Calu3 (cell line): ENCODE measurements at regions not wholly inside any gene's neighbourhood (a gene's known extent, or its start where the extent isn't known, plus 50 kb on each side); places are given as distances from the start of the nearest gene placed in this dataset.
"Not testable (repeated sequence)": the region's sequence is repeated elsewhere in the genome, so short reads cannot be mapped to it uniquely, and the experiment has no call there.

Experiments
- BruUV-seq: library from RNA; stranded (reverse); fragments of 400-500 nt; replicated peaks from 2 replicates; lab custom pipeline; 2021; lab: Mats Ljungman, UMichigan
- CTCF ChIA-PET: fragments of 300-600 bp; sonication (Branson Sonifier 250); formaldehyde crosslinking; loops from one replicate; lab custom pipeline; 2022; ENCODE audit warnings: antibody characterized with exemption; lab: Charles Lee
- DNase-seq: peaks from one replicate; pipeline ENCODE4 v3.0.0; 2022
- H3K27ac Mint-ChIP-seq: one replicate; pipeline ENCODE4 v1.8.0; 2022; ENCODE audit warnings: mixed read lengths; ENCODE audit not compliant: unreplicated experiment
- H3K27me3 Mint-ChIP-seq: one replicate; pipeline ENCODE4 v1.8.0; 2022; ENCODE audit warnings: mixed read lengths; ENCODE audit not compliant: unreplicated experiment
- H3K36me3 Mint-ChIP-seq: one replicate; pipeline ENCODE4 v1.8.0; 2022; ENCODE audit warnings: mild to moderate bottlenecking, moderate library complexity, mixed read lengths; ENCODE audit not compliant: insufficient read depth, unreplicated experiment
- H3K4me1 Mint-ChIP-seq: one replicate; pipeline ENCODE4 v1.8.0; 2022; ENCODE audit warnings: mild to moderate bottlenecking, low read depth, mixed read lengths; ENCODE audit not compliant: unreplicated experiment
- H3K4me3 Mint-ChIP-seq: one replicate; pipeline ENCODE4 v1.8.0; 2022; ENCODE audit warnings: mild to moderate bottlenecking, low read depth, moderate library complexity, mixed read lengths; ENCODE audit not compliant: unreplicated experiment
- H3K9me3 Mint-ChIP-seq: one replicate; pipeline ENCODE4 v1.8.0; 2022; ENCODE audit warnings: low read depth, mixed read lengths; ENCODE audit not compliant: unreplicated experiment
- CTCF ChIP-seq: fragments of 200-600 bp; IDR thresholded peaks from one replicate; pipeline ENCODE4 v1.8.0; 2022; ENCODE audit warnings: antibody characterized with exemption; ENCODE audit not compliant: unreplicated experiment
- intact Hi-C: fragments of 100-400 bp; cut with micrococcal nuclease; formaldehyde crosslinking; loops from one replicate; pipeline ENCODE4 v1.10.0; 2022; ENCODE audit not compliant: unreplicated experiment

- H3K27me3 Mint-ChIP-seq = peaks cover 62% of the 10 kb centered on the region
- intact Hi-C loops, BruUV-seq: not testable (repeated sequence)
Observed at GRCh38 chr1:145553795-145554194, 54.0 kb upstream of the GPR89A start.

GRCh38 chr1:145545055-145545454 is 62.7 kb upstream of the GPR89A start:
- Mint-ChIP-seq H3K27me3 (peaks cover 45% of the 10 kb centered on the region), H3K27ac (no peak overlapping the region), H3K4me3 (no peak overlapping the region), H3K9me3 (no peaks in the 10 kb centered on the region), H3K36me3 (no peaks in the 10 kb centered on the region), H3K4me1 (no peaks in the 10 kb centered on the region)
- intact Hi-C loops = no loop called here
- CTCF ChIA-PET = no interaction called here
- no peak for TF ChIP-seq CTCF
- BruUV-seq = no TSS peak
- no peak for DNase-seq

More at GRCh38 chr1:145553795-145554194, 54.0 kb upstream of the GPR89A start:
- H3K9me3 Mint-ChIP-seq, H3K4me1 Mint-ChIP-seq, DNase-seq, H3K27ac Mint-ChIP-seq, H3K4me3 Mint-ChIP-seq, CTCF ChIA-PET, H3K36me3 Mint-ChIP-seq: not testable (repeated sequence)

- H3K4me1 Mint-ChIP-seq, H3K4me3 Mint-ChIP-seq, H3K9me3 Mint-ChIP-seq, DNase-seq, CTCF ChIA-PET, H3K36me3 Mint-ChIP-seq, BruUV-seq, H3K27ac Mint-ChIP-seq, intact Hi-C loops: not testable (repeated sequence)
- H3K27me3 Mint-ChIP-seq = peaks cover 79% of the 10 kb centered on the region
Observed at GRCh38 chr1:145541685-145542084, 66.1 kb upstream of the GPR89A start.

GRCh38 chr1:145541246-145541645 is 66.5 kb upstream of the GPR89A start:
- H3K9me3 Mint-ChIP-seq, DNase-seq, CTCF ChIA-PET, H3K4me1 Mint-ChIP-seq, BruUV-seq, intact Hi-C loops, H3K4me3 Mint-ChIP-seq, H3K36me3 Mint-ChIP-seq, H3K27ac Mint-ChIP-seq: not testable (repeated sequence)
- peaks cover 83% of the 10 kb centered on the region for H3K27me3 Mint-ChIP-seq

- BruUV-seq, intact Hi-C loops, H3K27ac Mint-ChIP-seq, H3K9me3 Mint-ChIP-seq, H3K4me3 Mint-ChIP-seq, H3K36me3 Mint-ChIP-seq, DNase-seq, H3K4me1 Mint-ChIP-seq: not testable (repeated sequence)
- H3K27me3 Mint-ChIP-seq = peaks cover 81% of the 10 kb centered on the region
- CTCF ChIA-PET = interaction anchor here (0.6 kb wide), 1 partner anchor 109 kb away, joined by 5 read pairs; no protein-coding TSS in a partner anchor
Observed at GRCh38 chr1:145538118-145538882, 69.5 kb upstream of the GPR89A start.

- H3K27me3 Mint-ChIP-seq = peaks cover 70% of the 10 kb centered on the region
- H3K27ac Mint-ChIP-seq, CTCF ChIA-PET, H3K36me3 Mint-ChIP-seq, H3K9me3 Mint-ChIP-seq, intact Hi-C loops, BruUV-seq, H3K4me3 Mint-ChIP-seq, DNase-seq, H3K4me1 Mint-ChIP-seq: not testable (repeated sequence)
Observed at GRCh38 chr1:145537003-145537402, 70.8 kb upstream of the GPR89A start.

GRCh38 chr1:145535461-145535860 is 72.3 kb upstream of the GPR89A start:
- H3K27ac Mint-ChIP-seq, BruUV-seq, H3K4me3 Mint-ChIP-seq, H3K36me3 Mint-ChIP-seq, H3K4me1 Mint-ChIP-seq, H3K9me3 Mint-ChIP-seq, intact Hi-C loops, CTCF ChIA-PET: not testable (repeated sequence)
- peak; percentile 9 for DNase-seq
- H3K27me3 Mint-ChIP-seq = peaks cover 55% of the 10 kb centered on the region

- H3K27ac Mint-ChIP-seq, H3K4me3 Mint-ChIP-seq, H3K4me1 Mint-ChIP-seq, BruUV-seq, CTCF ChIA-PET, intact Hi-C loops, H3K9me3 Mint-ChIP-seq, DNase-seq, H3K36me3 Mint-ChIP-seq: not testable (repeated sequence)
- H3K27me3 Mint-ChIP-seq = peaks cover 37% of the 10 kb centered on the region
Observed at GRCh38 chr1:145528068-145528564, 79.7 kb upstream of the GPR89A start.

- H3K9me3 Mint-ChIP-seq, CTCF ChIA-PET, DNase-seq, H3K4me3 Mint-ChIP-seq, H3K36me3 Mint-ChIP-seq, BruUV-seq, intact Hi-C loops, H3K27ac Mint-ChIP-seq: not testable (repeated sequence)
- Mint-ChIP-seq H3K27me3 (peaks cover 62% of the 10 kb centered on the region), H3K4me1 (peaks cover 16% of the 10 kb centered on the region)
Observed at GRCh38 chr1:145520159-145520558, 87.6 kb upstream of the GPR89A start.
